GM19043 (cell line): ENCODE measurements at regions not wholly inside any gene's neighbourhood (a gene's known extent, or its start where the extent isn't known, plus 50 kb on each side); places are given as distances from the start of the nearest gene placed in this dataset.

Source experiments
- ATAC-seq: cut with Tn5 transposase; IDR thresholded peaks from one replicate; pipeline ENCODE4 v1.9.1; 2021; ENCODE audit warnings: low read depth; ENCODE audit not compliant: unreplicated experiment

GRCh38 chr5:126369995-126370731 lies 53.0 kb upstream of the GRAMD2B start:
- ATAC-seq = no peak

- no peak for ATAC-seq
Observed at GRCh38 chr5:126370796-126371718, 52.2 kb upstream of the GRAMD2B start.

GRCh38 chr5:126373375-126374108 lies 49.7 kb upstream of the GRAMD2B start:
- no peak for ATAC-seq
